GM10266 (cell line): ENCODE measurements at regions not wholly inside any gene's neighbourhood (a gene's known extent, or its start where the extent isn't known, plus 50 kb on each side); places are given as distances from the start of the nearest gene placed in this dataset.
A peak's percentile ranks its signal among the peaks of the same experiment; 100 is the strongest.

Experiments used
- DNase-seq: peaks from one replicate; pipeline ENCODE4 v3.0.0; 2012; ENCODE audit errors: extremely low spot score
- TF ChIP-seq, protein P1 (sequence below): IDR thresholded peaks from 2 replicates; pipeline ENCODE4 v1.5.1; 2012; ENCODE audit warnings: mild to moderate bottlenecking, low read depth; ENCODE audit not compliant: control insufficient read depth, insufficient read depth; ENCODE audit errors: missing control alignments

DNA sequence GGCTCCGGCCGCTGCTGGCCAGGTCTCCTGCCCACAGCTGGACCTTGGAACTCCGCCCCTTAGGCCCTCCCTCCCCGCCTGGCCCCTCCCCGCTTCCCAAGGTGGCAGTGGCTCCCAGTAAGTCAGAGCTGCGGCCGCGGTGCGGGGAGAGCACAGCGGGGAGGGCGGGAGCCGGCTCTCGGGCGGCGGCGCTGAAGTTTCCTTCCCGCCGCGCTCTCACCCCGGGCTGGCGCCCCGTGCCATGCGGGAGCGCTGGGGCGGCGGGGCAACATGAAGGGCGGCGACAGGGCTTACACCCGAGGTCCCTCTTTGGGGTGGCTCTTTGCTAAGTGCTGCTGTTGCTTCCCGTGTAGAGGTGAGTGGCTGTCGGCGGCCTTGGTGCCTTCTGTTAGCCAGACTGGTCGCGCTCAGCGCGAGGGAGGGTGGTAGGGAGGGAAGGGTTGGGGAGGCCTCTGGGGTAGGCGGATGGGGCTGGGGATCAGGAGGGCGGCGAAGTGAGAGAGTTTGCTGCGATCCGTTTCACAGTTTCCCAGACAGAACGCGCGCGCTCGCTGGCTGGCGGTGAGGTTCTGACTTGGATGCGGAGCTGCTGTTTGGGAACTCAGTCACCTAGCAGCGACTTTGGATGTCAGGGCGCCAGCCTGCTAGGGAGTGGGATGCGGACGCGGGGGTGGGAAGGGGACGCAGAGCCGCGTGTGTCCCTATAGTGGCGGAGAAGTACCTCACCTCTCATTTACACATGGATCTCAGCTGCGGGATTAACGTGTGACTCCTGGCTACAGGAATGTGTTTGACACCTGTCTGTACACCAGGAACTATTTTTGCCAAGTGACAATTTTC is 145.5 kb upstream of the UMPS start:
- TF ChIP-seq, protein P1, sequence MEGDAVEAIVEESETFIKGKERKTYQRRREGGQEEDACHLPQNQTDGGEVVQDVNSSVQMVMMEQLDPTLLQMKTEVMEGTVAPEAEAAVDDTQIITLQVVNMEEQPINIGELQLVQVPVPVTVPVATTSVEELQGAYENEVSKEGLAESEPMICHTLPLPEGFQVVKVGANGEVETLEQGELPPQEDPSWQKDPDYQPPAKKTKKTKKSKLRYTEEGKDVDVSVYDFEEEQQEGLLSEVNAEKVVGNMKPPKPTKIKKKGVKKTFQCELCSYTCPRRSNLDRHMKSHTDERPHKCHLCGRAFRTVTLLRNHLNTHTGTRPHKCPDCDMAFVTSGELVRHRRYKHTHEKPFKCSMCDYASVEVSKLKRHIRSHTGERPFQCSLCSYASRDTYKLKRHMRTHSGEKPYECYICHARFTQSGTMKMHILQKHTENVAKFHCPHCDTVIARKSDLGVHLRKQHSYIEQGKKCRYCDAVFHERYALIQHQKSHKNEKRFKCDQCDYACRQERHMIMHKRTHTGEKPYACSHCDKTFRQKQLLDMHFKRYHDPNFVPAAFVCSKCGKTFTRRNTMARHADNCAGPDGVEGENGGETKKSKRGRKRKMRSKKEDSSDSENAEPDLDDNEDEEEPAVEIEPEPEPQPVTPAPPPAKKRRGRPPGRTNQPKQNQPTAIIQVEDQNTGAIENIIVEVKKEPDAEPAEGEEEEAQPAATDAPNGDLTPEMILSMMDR: no peak

DNA sequence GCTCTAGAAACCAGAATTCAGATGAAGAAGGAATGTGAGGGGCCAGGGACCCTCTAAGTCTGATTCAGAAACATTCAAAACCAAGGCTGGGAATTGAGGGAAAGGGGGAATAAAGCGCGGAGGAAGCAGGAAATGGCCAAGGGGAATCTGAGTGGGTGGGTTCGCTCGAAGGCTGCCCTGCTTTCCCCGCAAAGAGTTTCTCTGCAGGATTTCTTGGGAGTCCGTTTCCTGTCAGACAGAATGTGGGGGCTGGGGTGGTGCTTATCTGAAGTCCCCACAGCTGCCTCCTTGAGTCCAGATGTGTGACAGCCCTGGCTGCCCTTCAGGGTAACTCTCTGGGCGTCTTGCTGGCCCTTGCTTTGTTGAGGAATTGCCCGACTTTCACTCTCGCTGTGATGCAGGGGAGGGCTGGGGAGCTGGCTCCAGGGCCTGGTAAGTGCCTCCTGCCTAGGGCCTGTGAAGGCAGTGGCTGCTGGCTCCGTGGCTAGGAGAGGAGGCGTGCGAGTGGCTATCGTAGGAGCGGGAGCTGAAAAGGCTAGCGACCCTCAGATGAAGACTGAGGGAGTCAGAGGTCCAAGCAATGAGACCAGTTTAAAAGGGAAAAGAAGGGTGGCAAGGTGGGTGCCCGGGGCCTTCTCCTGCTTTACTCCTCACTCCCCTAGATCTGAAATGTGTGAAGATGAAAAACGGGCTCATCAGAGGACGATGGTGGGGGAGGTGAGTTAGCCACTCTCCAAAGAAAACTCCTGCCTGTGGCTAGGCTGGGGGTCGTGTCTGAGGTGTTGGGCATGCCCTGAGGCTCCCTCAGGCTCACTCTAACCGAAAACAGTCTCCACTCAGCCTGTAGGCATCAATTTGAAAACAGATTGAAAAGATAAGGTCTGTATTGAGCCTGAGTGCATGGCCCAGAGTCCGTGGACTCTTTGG is 143.9 kb upstream of the UMPS start:
- TF ChIP-seq, protein P1: no peak
- DNase-seq: no peak

More for the DNA sequence above, 145.5 kb upstream of the UMPS start:
- peak; percentile 36 for DNase-seq

DNA sequence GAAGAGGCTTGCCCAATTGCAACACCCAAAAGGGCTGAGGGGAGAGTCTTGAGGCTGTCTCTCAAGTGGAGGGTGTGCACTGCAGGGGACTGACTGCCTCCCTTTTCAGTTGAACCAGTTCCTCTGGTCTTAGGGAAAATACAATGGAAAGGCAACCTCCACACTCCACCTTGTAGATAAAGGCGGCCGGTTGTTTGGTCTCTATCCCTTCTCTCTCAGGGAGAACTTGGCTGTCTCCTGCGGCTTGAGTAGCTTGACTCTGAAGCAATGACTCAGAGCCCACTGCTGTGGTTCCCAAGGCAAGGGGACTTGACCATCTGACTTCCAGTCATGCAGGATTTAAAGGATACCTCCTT is 143.2 kb upstream of the UMPS start:
- TF ChIP-seq, protein P1: no peak
- DNase-seq: no peak

DNA sequence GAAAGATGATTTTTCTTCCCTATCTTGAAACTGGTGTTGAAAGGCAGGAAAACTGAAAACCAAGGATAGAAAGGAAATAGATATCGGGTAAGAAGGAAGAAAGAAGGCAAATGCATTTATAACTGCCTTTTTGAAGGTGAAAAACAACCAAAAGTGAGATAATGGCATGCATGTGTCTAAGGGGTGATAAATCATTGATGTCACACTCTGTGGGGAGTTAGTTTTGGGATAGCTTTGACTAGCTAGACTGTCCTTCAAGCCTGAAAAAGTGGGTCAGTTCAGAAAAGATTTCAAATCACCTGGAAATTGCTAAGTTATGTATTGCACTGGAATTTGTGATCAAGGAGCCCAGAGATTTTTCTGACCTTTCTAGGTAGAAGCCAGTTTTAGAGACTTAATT is 142.2 kb upstream of the UMPS start:
- no peak for DNase-seq
- TF ChIP-seq, protein P1: no peak

DNA sequence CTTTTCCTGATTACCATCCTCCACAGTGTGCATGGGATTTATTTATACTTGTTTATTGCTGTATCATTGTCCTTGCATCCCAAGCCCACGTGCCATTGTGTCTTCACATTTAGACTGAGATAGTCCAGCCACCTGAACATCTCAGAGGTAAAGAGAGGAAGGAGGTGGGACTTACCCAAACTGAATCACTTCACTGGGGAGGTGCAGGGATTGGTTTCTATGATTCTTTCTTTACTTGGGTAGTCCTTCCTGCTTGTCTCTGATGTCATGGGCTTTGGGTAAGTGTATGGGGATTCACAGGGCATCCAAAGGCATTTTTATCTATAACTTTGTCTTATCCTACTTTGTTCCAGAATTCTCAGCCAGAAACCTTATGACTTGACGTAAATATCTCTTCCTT is 141.5 kb upstream of the UMPS start:
- TF ChIP-seq, protein P1: no peak
- no peak for DNase-seq

DNA sequence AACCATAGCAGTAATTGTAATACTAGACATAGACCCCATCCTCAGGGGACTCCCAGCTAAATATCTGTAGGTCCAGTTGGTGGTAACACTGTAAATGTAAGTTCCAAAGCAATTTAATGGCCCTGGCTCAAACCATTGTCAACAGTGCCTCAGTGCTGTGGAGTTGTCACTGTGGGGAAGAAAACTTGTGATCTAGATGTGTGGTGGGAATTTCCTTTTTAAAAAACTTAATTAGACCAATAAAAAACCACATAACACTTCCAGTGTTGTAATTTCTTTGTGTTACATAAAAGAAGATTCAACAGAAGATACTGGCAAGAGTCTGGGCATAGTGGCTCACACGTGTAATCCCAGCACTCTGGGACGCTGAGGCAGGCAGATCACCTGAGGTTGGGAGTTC is 138.6 kb upstream of the UMPS start:
- TF ChIP-seq, protein P1: no peak
- no peak for DNase-seq
